HG03457 (cell line): ENCODE measurements at regions not wholly inside any gene's neighbourhood (a gene's known extent, or its start where the extent isn't known, plus 50 kb on each side); places are given as distances from the start of the nearest gene placed in this dataset.
"Not testable (repeated sequence)": the region's sequence is repeated elsewhere in the genome, so short reads cannot be mapped to it uniquely, and the experiment has no call there.

ENCODE experiments used
- ATAC-seq: cut with Tn5 transposase; IDR thresholded peaks from one replicate; pipeline ENCODE4 v1.9.1; 2021; ENCODE audit warnings: moderate number of reproducible peaks; ENCODE audit not compliant: unreplicated experiment

GRCh38 chr13:90568165-90568564 is 779.3 kb upstream of the MIR17HG start:
- ATAC-seq, result no peak

- ATAC-seq, result no peak
Measured at GRCh38 chr13:90576067-90576466, 771.4 kb upstream of the MIR17HG start.

- ATAC-seq, result no peak
Measured at GRCh38 chr13:90577726-90578125, 769.8 kb upstream of the MIR17HG start.

- ATAC-seq, result no peak
Measured at GRCh38 chr13:90585392-90585791, 762.1 kb upstream of the MIR17HG start.

GRCh38 chr13:90591260-90591926 is 756.1 kb upstream of the MIR17HG start:
- no peak for ATAC-seq

GRCh38 chr13:90591927-90592268 is 755.6 kb upstream of the MIR17HG start:
- no peak for ATAC-seq

- ATAC-seq, result no peak
Measured at GRCh38 chr13:90592943-90593342, 754.5 kb upstream of the MIR17HG start.

GRCh38 chr13:90594681-90595080 is 752.8 kb upstream of the MIR17HG start:
- ATAC-seq, result no peak

- ATAC-seq, result no peak
Measured at GRCh38 chr13:90605664-90606063, 741.8 kb upstream of the MIR17HG start.

GRCh38 chr13:90606921-90607320 is 740.6 kb upstream of the MIR17HG start:
- ATAC-seq, result not testable (repeated sequence)

GRCh38 chr13:90612391-90612790 is 735.1 kb upstream of the MIR17HG start:
- ATAC-seq, result no peak

GRCh38 chr13:90613076-90613795 is 734.3 kb upstream of the MIR17HG start:
- no peak for ATAC-seq

- no peak for ATAC-seq
Measured at GRCh38 chr13:90615236-90615635, 732.3 kb upstream of the MIR17HG start.

GRCh38 chr13:90615767-90616166 is 731.7 kb upstream of the MIR17HG start:
- ATAC-seq, result no peak

GRCh38 chr13:90618133-90618532 is 729.4 kb upstream of the MIR17HG start:
- ATAC-seq, result no peak

GRCh38 chr13:90622541-90622940 is 724.9 kb upstream of the MIR17HG start:
- ATAC-seq, result no peak

GRCh38 chr13:90623318-90624011 is 724.0 kb upstream of the MIR17HG start:
- ATAC-seq, result no peak

GRCh38 chr13:90627813-90628212 is 719.7 kb upstream of the MIR17HG start:
- ATAC-seq, result no peak

GRCh38 chr13:90628471-90628870 is 719.0 kb upstream of the MIR17HG start:
- no peak for ATAC-seq

GRCh38 chr13:90630716-90631115 is 716.8 kb upstream of the MIR17HG start:
- no peak for ATAC-seq

- ATAC-seq, result no peak
Measured at GRCh38 chr13:90632184-90632583, 715.3 kb upstream of the MIR17HG start.

- no peak for ATAC-seq
Measured at GRCh38 chr13:90633849-90634248, 713.6 kb upstream of the MIR17HG start.
